AG09319 (cell line): ENCODE measurements at regions not wholly inside any gene's neighbourhood (a gene's known extent, or its start where the extent isn't known, plus 50 kb on each side); places are given as distances from the start of the nearest gene placed in this dataset.

Experiments
- DNase-seq: peaks from one replicate; pipeline ENCODE4 v3.0.0-alpha.2; 2010; ENCODE audit warnings: low read depth; ENCODE audit errors: extremely low read depth
- TF ChIP-seq, protein P1 (sequence below): IDR thresholded peaks from 2 replicates; pipeline ENCODE4 v1.5.1; 2011; ENCODE audit warnings: low read depth, mild to moderate bottlenecking, inconsistent platforms, low read length, moderate library complexity

- TF ChIP-seq, protein P1, sequence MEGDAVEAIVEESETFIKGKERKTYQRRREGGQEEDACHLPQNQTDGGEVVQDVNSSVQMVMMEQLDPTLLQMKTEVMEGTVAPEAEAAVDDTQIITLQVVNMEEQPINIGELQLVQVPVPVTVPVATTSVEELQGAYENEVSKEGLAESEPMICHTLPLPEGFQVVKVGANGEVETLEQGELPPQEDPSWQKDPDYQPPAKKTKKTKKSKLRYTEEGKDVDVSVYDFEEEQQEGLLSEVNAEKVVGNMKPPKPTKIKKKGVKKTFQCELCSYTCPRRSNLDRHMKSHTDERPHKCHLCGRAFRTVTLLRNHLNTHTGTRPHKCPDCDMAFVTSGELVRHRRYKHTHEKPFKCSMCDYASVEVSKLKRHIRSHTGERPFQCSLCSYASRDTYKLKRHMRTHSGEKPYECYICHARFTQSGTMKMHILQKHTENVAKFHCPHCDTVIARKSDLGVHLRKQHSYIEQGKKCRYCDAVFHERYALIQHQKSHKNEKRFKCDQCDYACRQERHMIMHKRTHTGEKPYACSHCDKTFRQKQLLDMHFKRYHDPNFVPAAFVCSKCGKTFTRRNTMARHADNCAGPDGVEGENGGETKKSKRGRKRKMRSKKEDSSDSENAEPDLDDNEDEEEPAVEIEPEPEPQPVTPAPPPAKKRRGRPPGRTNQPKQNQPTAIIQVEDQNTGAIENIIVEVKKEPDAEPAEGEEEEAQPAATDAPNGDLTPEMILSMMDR, result no peak
- peak; percentile 57 for DNase-seq
These were observed 63.7 kb upstream of the COL21A1 start for GRCh38 chr6:56311061-56311460.

DNA sequence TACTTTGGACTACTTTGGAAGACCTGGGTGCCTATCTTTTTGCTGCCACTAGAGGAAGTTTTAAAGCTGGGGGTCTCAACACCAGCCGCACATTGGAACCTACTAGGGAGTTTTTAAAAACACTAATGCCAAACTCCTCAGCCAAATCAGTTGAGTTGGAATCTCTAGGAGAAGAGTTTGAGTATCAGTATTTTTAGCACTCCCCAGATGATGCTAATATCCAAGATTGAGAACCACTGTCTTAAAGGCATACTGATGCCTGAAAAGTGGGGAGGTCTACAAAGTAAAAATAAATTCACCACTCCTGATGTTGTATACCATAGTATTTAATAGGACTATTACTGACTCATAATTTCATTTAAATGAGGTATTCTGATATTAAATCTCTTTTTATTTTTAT lies 62.9 kb upstream of the COL21A1 start:
- no peak for DNase-seq
- TF ChIP-seq, protein P1, result no peak

DNA sequence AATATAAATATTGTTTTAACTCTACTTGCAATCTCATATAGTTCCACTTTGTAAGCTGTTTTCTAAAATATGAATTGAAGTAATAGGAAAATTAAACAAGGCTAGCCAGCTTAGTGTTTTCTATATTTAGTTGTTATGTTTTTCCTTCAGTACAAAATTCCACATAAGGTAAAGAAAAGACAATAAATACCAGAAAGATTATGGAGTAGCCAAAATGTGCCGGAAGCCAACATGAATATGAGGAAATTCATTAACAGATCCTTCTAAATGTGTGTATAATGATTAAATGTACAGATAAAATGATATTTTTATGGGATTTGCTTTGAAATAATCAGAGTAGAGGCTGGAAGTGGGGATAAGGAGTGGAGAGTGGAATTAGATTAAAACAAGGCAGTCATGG lies 52.5 kb upstream of the COL21A1 start:
- TF ChIP-seq, protein P1, result no peak

DNA sequence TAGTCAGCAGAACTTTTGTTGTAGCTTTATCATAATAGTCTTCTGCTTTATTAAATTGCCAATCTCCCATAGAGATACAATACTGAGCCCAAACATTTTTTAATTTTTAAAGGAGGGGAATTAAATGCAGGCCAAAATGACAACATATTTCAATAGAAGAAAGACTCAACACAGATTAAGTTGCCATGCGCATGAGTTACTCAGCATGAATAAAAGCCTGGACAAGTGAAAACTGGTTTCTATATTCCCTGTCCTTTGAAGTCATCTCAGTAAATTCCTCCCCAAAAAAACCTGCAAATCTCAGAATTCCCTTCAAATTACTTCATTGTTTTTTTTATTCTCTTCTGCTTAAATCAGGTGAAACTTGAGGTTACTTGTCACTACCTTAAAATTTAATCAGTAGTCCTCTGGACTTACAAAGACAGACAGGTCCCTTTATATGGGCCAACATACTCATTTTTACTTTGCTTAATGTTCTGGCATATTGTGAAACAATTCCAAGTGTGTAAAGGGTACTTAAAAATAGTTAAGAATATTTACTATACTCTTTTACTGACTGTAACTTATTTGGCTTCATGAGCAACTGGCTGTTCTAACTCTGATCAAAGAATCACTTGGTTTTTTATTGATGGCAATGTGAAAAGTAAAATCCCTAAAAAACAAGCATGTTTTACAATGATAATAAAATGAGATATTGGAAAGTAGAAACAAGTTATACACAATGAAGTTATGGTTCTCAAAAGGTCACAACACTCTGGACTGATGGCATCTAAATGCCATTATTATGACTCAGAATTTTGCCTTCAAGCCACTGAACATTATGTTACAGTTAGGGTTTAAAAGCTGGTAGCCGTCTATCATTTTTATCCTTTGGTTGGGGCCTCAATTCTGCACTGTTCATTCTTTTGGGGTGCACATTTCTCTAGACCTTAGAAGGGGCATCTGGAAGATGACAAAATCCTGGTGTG lies 49.9 kb upstream of the COL21A1 start:
- no peak for DNase-seq
- TF ChIP-seq, protein P1, result no peak

More for the DNA sequence above, 52.5 kb upstream of the COL21A1 start:
- DNase-seq, result no peak
